SW 1271 (cell line): ENCODE measurements at regions not wholly inside any gene's neighbourhood (a gene's known extent, or its start where the extent isn't known, plus 50 kb on each side); places are given as distances from the start of the nearest gene placed in this dataset.

Experiments
- DNase-seq, 2 experiments: peaks; one replicate each; lab custom pipeline; 2025; lab: John Stamatoyannopoulos, UW

- DNase-seq = no peak
These were observed 250.5 kb downstream of the TMEM121 start for GRCh38 chr14:105776924-105777323.

GRCh38 chr14:105783707-105784106, 257.3 kb downstream of the TMEM121 start:
- no peak for DNase-seq

- no peak for DNase-seq
These were observed 267.5 kb downstream of the TMEM121 start for GRCh38 chr14:105793836-105794235.

- DNase-seq = no peak
These were observed 271.2 kb downstream of the TMEM121 start for GRCh38 chr14:105797546-105797945.

- DNase-seq = no peak
These were observed 279.3 kb downstream of the TMEM121 start for GRCh38 chr14:105805701-105806100.

- DNase-seq = no peak
These were observed 280.2 kb downstream of the TMEM121 start for GRCh38 chr14:105806568-105806967.

- no peak for DNase-seq
These were observed 291.8 kb downstream of the TMEM121 start for GRCh38 chr14:105817971-105818711.

GRCh38 chr14:105818712-105819005, 292.3 kb downstream of the TMEM121 start:
- DNase-seq = no peak

- no peak for DNase-seq
These were observed 303.8 kb downstream of the TMEM121 start for GRCh38 chr14:105830171-105830570.

- no peak for DNase-seq
These were observed 309.8 kb downstream of the TMEM121 start for GRCh38 chr14:105836160-105836559.

- DNase-seq = no peak
These were observed 310.3 kb downstream of the TMEM121 start for GRCh38 chr14:105836730-105837129.

- DNase-seq = no peak
These were observed 311.1 kb downstream of the TMEM121 start for GRCh38 chr14:105837349-105838063.

- DNase-seq = no peak
These were observed 311.7 kb downstream of the TMEM121 start for GRCh38 chr14:105838107-105838506.

- no peak for DNase-seq
These were observed 312.4 kb downstream of the TMEM121 start for GRCh38 chr14:105838591-105839424.

GRCh38 chr14:105839425-105840265, 313.3 kb downstream of the TMEM121 start:
- no peak for DNase-seq

GRCh38 chr14:105840266-105841021, 314.1 kb downstream of the TMEM121 start:
- no peak for DNase-seq

- no peak for DNase-seq
These were observed 314.9 kb downstream of the TMEM121 start for GRCh38 chr14:105841022-105842009.

- DNase-seq = no peak
These were observed 315.7 kb downstream of the TMEM121 start for GRCh38 chr14:105842105-105842504.

GRCh38 chr14:105843444-105844046, 317.2 kb downstream of the TMEM121 start:
- DNase-seq = no peak
